Large intestine (tissue), 3 donors: ENCODE measurements at regions not wholly inside any gene's neighbourhood (a gene's known extent, or its start where the extent isn't known, plus 50 kb on each side); places are given as distances from the start of the nearest gene placed in this dataset.

Experiments
- DNase-seq, 2 donors: peaks; one replicate each; pipeline versions ENCODE4 v3.0.0 to v3.0.0-alpha.2; 2013
- H3K27ac ChIP-seq: one replicate; pipeline ENCODE4 v1.5.1; 2013; ENCODE audit warnings: low read length
- H3K27me3 ChIP-seq: 2 replicates; pipeline ENCODE4 v1.6.1; 2013; ENCODE audit warnings: low read length; ENCODE audit not compliant: control insufficient read depth, insufficient read depth
- H3K36me3 ChIP-seq: 2 replicates; pipeline ENCODE4 v1.6.1; 2013; ENCODE audit warnings: low read length; ENCODE audit not compliant: control insufficient read depth, insufficient read depth
- H3K4me1 ChIP-seq: one replicate; pipeline ENCODE4 v1.6.1; 2013; ENCODE audit warnings: low read length; ENCODE audit not compliant: control insufficient read depth, insufficient read depth
- H3K4me3 ChIP-seq: one replicate; pipeline ENCODE4 v1.5.1; 2013; ENCODE audit warnings: low read length
- H3K9me3 ChIP-seq: one replicate; pipeline ENCODE4 v1.6.1; 2013; ENCODE audit warnings: mild to moderate bottlenecking, low read depth, low read length, moderate library complexity; ENCODE audit not compliant: control insufficient read depth
- WGBS: methylation state at CpG from one replicate; pipeline ENCODE4 v1.1.5; 2013; ENCODE audit warnings: low lambda C conversion rate; ENCODE audit not compliant: insufficient coverage; 5-methylcytosine and 5-hydroxymethylcytosine counted together

DNA sequence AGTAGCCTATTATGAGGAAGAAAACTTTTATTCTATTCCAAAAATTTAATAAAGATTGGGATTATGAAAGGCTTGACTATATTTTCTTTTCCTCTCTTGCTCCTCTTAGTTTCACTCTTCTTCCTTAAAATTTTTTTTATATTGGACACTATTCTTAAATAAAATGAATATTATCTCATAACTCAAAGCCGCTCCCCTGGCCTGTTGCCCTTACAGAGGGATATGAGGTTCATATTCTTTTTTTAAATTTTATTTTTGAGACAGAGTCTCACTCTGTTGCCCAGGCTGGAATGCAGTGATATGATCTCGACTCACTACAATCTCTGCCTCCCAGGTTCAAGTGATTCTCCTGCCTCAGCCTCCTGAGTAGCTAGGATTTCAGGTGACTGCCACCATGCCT, 106.8 kb upstream of the MPDZ start:
- no peak overlapping the region for H3K4me3 ChIP-seq
- H3K9me3 ChIP-seq, result peaks cover 4% of the 10 kb centered on the region
- WGBS, result 90% methylated on average over 2 of the region's 2 CpGs
- no peaks in the 10 kb centered on the region for H3K27me3 ChIP-seq
- no peak overlapping the region for H3K27ac ChIP-seq
- no peak for DNase-seq
- no peaks in the 10 kb centered on the region for H3K4me1 ChIP-seq
- no peaks in the 10 kb centered on the region for H3K36me3 ChIP-seq

DNA sequence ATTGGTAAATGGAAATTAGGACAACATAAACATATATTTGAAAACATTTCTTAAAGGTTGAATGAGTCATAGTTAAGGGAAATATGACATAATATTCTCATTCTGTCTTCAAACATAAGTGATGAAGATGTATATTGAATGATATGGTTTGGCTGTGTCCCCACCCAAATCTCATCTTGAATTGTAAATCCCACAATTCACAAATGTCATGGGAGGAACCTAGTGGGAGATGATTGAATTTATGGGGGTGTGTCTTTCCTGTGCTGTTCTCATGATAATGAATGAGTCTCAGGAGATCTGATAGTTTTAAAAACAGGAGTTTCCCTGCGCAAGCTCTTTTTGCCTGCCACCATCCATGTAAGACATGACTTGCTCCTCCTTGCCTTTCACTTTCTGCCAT, 104.4 kb upstream of the MPDZ start:
- Histone ChIP-seq H3K9me3 (no peaks in the 10 kb centered on the region), H3K36me3 (no peaks in the 10 kb centered on the region), H3K27me3 (no peaks in the 10 kb centered on the region), H3K4me3 (no peak overlapping the region), H3K27ac (no peak overlapping the region), H3K4me1 (no peaks in the 10 kb centered on the region)
- DNase-seq, result no peak
- 80% methylated on average over 1 of the region's 1 CpG for WGBS

DNA sequence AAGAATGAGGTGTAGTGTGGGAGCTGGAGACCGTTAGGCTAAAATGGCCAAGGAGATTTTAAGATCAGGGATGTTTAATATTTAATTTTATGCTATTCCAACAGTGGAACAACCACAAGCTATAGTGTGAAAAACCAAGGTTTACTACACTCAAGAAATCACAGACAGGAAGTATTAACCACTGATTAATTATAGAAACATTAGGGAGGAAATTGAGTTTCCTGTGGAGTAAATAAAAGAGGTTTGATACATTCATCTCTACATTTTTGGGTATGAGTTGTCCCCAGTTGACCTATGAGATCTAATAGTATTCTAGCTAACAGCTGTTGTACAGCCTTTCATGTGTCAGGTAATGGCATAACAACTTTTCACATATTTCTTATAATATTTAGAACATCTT, 103.7 kb upstream of the MPDZ start:
- Histone ChIP-seq H3K4me3 (no peak overlapping the region), H3K27me3 (no peaks in the 10 kb centered on the region), H3K9me3 (no peaks in the 10 kb centered on the region), H3K36me3 (no peaks in the 10 kb centered on the region), H3K27ac (no peak overlapping the region), H3K4me1 (no peaks in the 10 kb centered on the region)
- WGBS, result no CpG with 5 or more reads among the region's 1 CpG
- DNase-seq, result no peak

DNA sequence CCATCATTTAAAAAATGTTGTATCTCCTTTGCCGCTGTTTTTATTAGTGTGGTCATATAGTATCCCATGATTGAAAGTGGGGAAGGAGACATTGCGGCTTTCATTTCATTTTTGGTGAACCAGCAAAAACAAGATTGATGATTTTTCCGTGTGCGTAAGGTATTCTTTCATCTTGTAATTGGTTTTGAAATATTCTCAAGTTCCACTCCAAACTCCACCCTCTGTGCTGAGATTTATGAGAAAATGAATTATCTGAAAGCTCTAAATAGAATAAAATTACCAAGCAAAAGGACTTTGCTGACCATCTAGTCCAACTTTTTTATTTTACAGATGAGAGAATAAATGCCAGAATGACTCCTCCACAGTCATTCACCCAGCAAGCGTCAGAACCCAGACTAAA, 103.1 kb upstream of the MPDZ start:
- Histone ChIP-seq H3K4me1 (no peaks in the 10 kb centered on the region), H3K4me3 (no peak overlapping the region), H3K36me3 (no peaks in the 10 kb centered on the region), H3K9me3 (no peaks in the 10 kb centered on the region), H3K27me3 (no peaks in the 10 kb centered on the region), H3K27ac (no peak overlapping the region)
- WGBS, result 100% methylated on average over 3 of the region's 5 CpGs
- DNase-seq, result no peak

DNA sequence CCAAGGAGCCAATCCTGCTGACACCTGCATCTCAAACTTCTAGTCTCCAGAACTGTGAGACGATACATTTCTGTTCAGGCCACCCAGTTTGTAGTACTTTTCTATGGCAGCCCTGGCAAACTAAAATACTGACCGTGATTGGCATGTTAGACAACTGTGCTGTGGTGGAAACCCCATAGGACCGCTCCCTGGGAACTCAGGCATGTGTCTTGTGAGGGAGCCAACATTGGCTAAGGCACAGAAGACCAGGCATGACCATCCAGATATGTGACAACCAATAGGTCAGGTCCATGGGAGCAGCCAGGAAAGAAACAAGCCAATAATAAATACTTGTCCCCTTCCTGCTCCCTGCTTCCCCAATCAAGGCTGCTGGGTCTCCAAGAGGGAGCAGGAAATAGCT, 101.4 kb upstream of the MPDZ start:
- Histone ChIP-seq H3K9me3 (no peaks in the 10 kb centered on the region), H3K4me3 (no peak overlapping the region), H3K36me3 (no peaks in the 10 kb centered on the region), H3K27me3 (no peaks in the 10 kb centered on the region), H3K27ac (no peak overlapping the region), H3K4me1 (no peaks in the 10 kb centered on the region)
- no peak for DNase-seq
- no CpG with 5 or more reads among the region's 3 CpGs for WGBS

DNA sequence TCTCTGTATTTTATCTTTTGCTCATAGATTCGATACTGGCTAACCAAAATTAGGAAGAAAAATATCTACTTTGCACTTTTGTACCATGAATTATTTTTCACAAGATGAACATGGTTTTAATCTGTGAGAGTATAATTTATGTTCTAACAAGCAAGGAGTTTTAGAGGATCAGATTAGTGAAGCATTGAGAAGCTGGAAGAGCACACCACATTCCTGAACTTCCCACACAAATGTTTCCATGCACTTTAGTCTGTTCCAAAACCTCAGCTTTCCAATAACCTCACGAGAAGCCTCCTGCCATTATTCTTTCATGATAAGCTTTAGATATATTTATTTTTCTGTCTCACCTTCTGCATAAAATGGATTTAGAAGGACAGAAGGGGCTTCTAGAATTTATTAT, 98.7 kb upstream of the MPDZ start:
- H3K27me3 ChIP-seq, result no peaks in the 10 kb centered on the region
- no peak for DNase-seq
- no peaks in the 10 kb centered on the region for H3K36me3 ChIP-seq
- WGBS, result 65% methylated on average over 2 of the region's 2 CpGs
- H3K4me3 ChIP-seq, result no peak overlapping the region
- no peaks in the 10 kb centered on the region for H3K9me3 ChIP-seq
- no peaks in the 10 kb centered on the region for H3K4me1 ChIP-seq
- H3K27ac ChIP-seq, result no peak overlapping the region

DNA sequence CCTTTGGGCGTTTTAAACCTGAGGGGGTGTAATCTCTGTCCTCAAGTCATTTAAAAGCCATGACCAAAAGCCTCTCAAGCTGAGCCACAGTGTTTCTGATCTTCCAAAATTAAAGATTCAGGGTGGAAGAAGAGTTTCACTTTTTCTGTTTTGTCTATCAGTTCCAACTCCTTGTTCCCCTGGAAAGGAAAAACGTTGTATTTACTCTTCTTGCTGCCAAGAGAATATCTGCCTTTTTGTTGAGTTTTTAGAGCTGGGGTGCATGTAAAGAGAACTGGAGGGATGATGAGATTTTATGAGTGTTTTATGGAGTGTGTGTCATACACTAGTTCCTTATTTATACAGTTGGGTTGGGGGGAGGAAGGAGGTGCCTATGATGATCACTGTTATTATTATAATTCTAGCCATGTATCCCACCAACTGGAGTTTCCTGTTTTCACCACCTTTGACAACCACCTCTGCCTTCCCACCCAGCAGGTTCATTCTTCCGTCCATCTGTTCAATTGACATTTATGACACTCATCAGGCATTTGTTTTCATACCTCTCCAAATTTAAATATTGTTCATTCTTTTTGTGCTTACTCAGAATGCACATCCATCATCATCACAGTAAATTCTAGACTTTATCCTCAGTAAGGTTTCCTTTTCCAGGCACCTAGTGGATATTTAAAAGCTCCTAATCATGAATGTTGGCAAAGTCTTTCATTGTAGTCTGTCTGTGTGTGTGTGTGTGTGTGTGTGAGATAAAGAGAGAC, 97.9 kb upstream of the MPDZ start:
- no peaks in the 10 kb centered on the region for H3K27me3 ChIP-seq
- no peak overlapping the region for H3K27ac ChIP-seq
- no peaks in the 10 kb centered on the region for H3K9me3 ChIP-seq
- no peaks in the 10 kb centered on the region for H3K36me3 ChIP-seq
- no peak for DNase-seq
- no peaks in the 10 kb centered on the region for H3K4me1 ChIP-seq
- H3K4me3 ChIP-seq, result no peak overlapping the region
- 61% methylated on average over 3 of the region's 3 CpGs for WGBS

DNA sequence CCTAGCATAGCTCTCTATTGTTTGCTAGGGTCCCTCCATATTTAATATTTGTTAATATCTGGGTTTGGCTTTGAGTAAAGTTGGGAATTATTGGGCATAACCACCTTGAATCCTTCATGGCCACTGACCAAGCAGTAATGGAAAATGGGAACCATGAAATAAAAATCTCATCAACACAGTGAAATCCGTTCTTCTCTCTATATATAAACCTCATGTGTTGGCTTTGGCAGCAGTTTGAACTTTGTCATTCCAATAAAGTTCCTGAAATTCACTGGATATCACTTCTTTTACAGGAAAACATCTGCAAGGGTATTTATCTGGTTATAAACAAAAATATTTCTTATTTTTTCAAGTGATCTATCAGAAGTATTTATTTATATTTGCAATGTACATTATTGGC, 93.0 kb upstream of the MPDZ start:
- Histone ChIP-seq H3K36me3 (no peaks in the 10 kb centered on the region), H3K27me3 (no peaks in the 10 kb centered on the region), H3K4me3 (no peak overlapping the region), H3K9me3 (no peaks in the 10 kb centered on the region), H3K4me1 (no peaks in the 10 kb centered on the region), H3K27ac (no peak overlapping the region)
- no CpG with 5 or more reads among the region's 1 CpG for WGBS
- DNase-seq, result no peak

DNA sequence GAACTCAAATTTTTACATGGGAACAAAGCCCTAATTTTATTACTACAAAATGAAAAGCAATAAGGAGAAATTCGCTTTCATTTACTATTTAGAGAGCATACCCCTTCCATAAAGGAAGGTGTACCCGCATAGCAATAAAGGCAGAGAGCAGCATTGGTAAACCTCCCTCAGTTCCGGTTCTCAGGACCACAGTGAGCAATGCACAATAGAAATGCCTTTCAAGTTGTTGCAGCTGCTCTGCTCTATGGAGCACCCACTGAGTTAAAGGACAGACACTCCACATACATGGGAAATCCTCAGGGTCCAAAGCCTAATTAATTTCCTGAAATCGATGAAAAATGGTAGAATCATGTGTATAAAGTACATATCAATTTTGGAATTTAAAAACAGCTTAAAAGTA, 89.9 kb upstream of the MPDZ start:
- Histone ChIP-seq H3K4me1 (no peaks in the 10 kb centered on the region), H3K9me3 (no peaks in the 10 kb centered on the region), H3K27ac (no peak overlapping the region), H3K27me3 (no peaks in the 10 kb centered on the region), H3K36me3 (no peaks in the 10 kb centered on the region), H3K4me3 (no peak overlapping the region)
- DNase-seq, result no peak
- 100% methylated on average over 2 of the region's 4 CpGs for WGBS

DNA sequence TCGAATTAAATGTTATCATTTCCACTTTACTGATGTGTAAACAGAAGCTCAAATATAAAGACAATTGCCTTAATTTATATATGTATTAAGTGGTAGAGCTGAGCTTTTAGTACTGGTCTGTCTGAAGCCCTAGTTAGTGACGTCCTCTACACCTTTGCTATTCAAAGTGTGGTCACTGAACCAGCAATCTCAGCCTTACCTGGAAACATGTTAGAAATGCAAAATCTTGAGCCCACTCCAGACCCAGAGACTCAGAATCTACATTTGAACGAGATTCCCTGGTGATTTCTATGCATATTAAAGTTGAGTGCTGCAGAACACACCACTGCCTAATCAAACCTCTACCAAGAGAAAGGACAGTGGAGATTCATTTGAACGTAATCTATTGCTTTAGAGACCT, 88.3 kb upstream of the MPDZ start:
- Histone ChIP-seq H3K4me3 (no peak overlapping the region), H3K27ac (no peak overlapping the region), H3K9me3 (no peaks in the 10 kb centered on the region), H3K36me3 (no peaks in the 10 kb centered on the region), H3K4me1 (no peaks in the 10 kb centered on the region), H3K27me3 (no peaks in the 10 kb centered on the region)
- 70% methylated on average over 2 of the region's 4 CpGs for WGBS
- DNase-seq, result no peak

DNA sequence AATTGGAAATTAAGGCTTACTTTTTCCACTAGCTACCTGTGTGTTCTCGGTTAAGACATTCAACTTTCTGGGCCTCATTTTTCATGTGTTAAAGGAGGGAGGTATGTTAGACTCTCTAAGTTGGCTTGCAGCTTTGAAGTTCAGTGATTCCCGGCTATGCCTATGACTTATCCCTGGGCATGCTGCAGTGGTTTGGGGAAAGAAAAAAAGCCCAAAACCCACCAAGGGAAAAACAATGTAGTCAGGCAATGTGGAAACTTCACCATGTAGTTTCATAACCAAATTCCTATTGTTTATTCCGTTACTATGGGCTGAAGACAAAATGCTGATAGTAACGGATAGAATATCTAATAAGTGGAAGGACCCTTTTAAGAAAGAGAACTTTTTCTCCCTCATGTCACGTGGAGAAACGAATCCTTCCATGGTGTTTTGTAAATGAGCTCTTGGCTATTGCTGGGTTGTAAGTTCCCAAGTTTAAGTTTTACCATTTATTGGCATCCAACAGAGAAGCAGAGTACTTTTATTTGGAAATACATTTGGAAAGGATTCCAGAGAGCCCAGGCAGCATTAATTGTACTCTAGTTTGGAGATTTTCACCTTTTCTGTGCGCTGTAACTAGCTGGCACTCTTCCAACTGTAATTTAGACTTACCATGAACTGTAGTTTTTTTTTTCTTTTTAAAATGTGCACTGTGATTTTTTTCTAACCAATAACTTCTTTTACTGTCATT, 84.9 kb upstream of the MPDZ start:
- H3K9me3 ChIP-seq, result no peaks in the 10 kb centered on the region
- no peak overlapping the region for H3K4me3 ChIP-seq
- no peak for DNase-seq
- WGBS, result 91% methylated on average over 5 of the region's 7 CpGs
- no peaks in the 10 kb centered on the region for H3K4me1 ChIP-seq
- no peaks in the 10 kb centered on the region for H3K27me3 ChIP-seq
- no peaks in the 10 kb centered on the region for H3K36me3 ChIP-seq
- H3K27ac ChIP-seq, result no peak overlapping the region
